Activated CD4-positive, alpha-beta T cell treated with anti-CD3 and anti-CD28 coated beads for 36 hours (primary cell): ENCODE measurements at regions not wholly inside any gene's neighbourhood (a gene's known extent, or its start where the extent isn't known, plus 50 kb on each side); places are given as distances from the start of the nearest gene placed in this dataset.

Source experiments
- ATAC-seq: fragments of 200-7000 bp; cut with Tn5 transposase; one replicate; pipeline ENCODE4 v1.10.0; 2021; ENCODE audit warnings: mild to moderate bottlenecking, moderate library complexity
- CTCF ChIA-PET: fragments of 350-600 bp; sonication (Branson Sonifier 250); formaldehyde crosslinking; loops from one replicate; lab custom pipeline; 2021; ENCODE audit warnings: antibody characterized with exemption; lab: Charles Lee
- POLR2A ChIA-PET: fragments of 350-600 bp; sonication (Branson Sonifier 250); formaldehyde crosslinking; loops from one replicate; lab custom pipeline; 2021; ENCODE audit warnings: antibody characterized with exemption, inconsistent platforms; lab: Charles Lee
- DNase-seq: peaks from one replicate; pipeline ENCODE4 v3.0.0-alpha.2; 2020
- H3K27ac Mint-ChIP-seq: one replicate; pipeline ENCODE4 v1.8.0; 2021; ENCODE audit warnings: mixed read lengths
- H3K27me3 Mint-ChIP-seq: one replicate; pipeline ENCODE4 v1.8.0; 2021; ENCODE audit warnings: mixed read lengths
- H3K36me3 Mint-ChIP-seq: one replicate; pipeline ENCODE4 v1.8.0; 2021; ENCODE audit warnings: low read depth, mixed read lengths
- H3K4me1 Mint-ChIP-seq: one replicate; pipeline ENCODE4 v1.8.0; 2021; ENCODE audit warnings: mixed read lengths
- H3K4me3 Mint-ChIP-seq: one replicate; pipeline ENCODE4 v1.8.0; 2021; ENCODE audit warnings: mild to moderate bottlenecking, moderate library complexity, mixed read lengths
- H3K9me3 Mint-ChIP-seq: one replicate; pipeline ENCODE4 v1.8.0; 2021; ENCODE audit warnings: low read depth, mixed read lengths
- intact Hi-C, 2 experiments: fragments of 100-400 bp; cut with DNase I in 1 of 2; cut with micrococcal nuclease in 1 of 2; formaldehyde crosslinking; loops; one replicate each; pipeline versions ENCODE4 v1.14.2 to v1.15.1; 2022 to 2024; cut with DNase I, micrococcal nuclease

GRCh38 chr12:111011999-111012600, 91.7 kb upstream of the MYL2 start:
- DNase-seq: no peak
- no peak overlapping the region for H3K27ac Mint-ChIP-seq
- no peak overlapping the region for H3K4me3 Mint-ChIP-seq
- no peak for ATAC-seq
- ChIA-PET POLR2A (no interaction called here), CTCF (interaction anchor here (0.5 to 1.0 kb wide), 5 partner anchors 30 to 231 kb away, joined by 3 read pairs; no protein-coding TSS in a partner anchor)
- H3K27me3 Mint-ChIP-seq: peaks cover 27% of the 10 kb centered on the region
- H3K36me3 Mint-ChIP-seq: no peaks in the 10 kb centered on the region
- H3K9me3 Mint-ChIP-seq: peaks cover 4% of the 10 kb centered on the region
- intact Hi-C loops: no loop called here
- H3K4me1 Mint-ChIP-seq: no peaks in the 10 kb centered on the region

- Mint-ChIP-seq H3K4me1 (no peaks in the 10 kb centered on the region), H3K9me3 (peaks cover 4% of the 10 kb centered on the region), H3K4me3 (no peak overlapping the region), H3K27ac (no peak overlapping the region), H3K36me3 (no peaks in the 10 kb centered on the region), H3K27me3 (peaks cover 30% of the 10 kb centered on the region)
- ATAC-seq (no peak), DNase-seq (no peak)
- CTCF ChIA-PET: no interaction called here
- intact Hi-C loops: no loop called here
- POLR2A ChIA-PET: no interaction called here
Observed at GRCh38 chr12:111010916-111011657, 90.7 kb upstream of the MYL2 start.

DNA sequence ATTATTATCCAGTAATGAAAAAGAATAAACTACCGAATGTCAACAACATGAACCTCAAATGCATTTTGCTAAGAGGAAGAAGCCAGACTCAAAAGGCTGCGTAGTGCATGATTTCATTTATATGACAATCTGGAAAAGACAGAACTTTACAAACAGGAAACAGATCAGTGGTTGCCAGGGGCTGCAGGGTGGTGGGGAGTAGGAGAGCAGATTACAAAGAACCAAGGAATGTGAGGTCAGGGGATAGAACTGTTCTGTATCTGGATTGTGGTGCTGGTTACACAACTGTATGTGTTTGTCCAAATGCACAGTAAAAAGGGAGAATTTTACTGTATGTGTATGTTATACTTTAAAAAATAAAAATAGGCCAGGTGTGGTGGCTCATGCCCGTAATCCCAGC, 89.7 kb upstream of the MYL2 start:
- DNase-seq (no peak), ATAC-seq (no peak)
- peaks cover 4% of the 10 kb centered on the region for H3K9me3 Mint-ChIP-seq
- ChIA-PET POLR2A (interaction anchor here (0.7 kb wide), 1 partner anchor 17 kb away, joined by 3 read pairs; no protein-coding TSS in a partner anchor), CTCF (no interaction called here)
- intact Hi-C loops: no loop called here
- peaks cover 27% of the 10 kb centered on the region for H3K27me3 Mint-ChIP-seq
- no peaks in the 10 kb centered on the region for H3K4me1 Mint-ChIP-seq
- no peak overlapping the region for H3K27ac Mint-ChIP-seq
- no peak overlapping the region for H3K4me3 Mint-ChIP-seq
- H3K36me3 Mint-ChIP-seq: no peaks in the 10 kb centered on the region

- intact Hi-C loops: no loop called here
- Mint-ChIP-seq H3K4me1 (no peaks in the 10 kb centered on the region), H3K27me3 (peaks cover 27% of the 10 kb centered on the region), H3K27ac (no peak overlapping the region), H3K4me3 (no peak overlapping the region), H3K36me3 (no peaks in the 10 kb centered on the region), H3K9me3 (no peaks in the 10 kb centered on the region)
- ChIA-PET POLR2A (interaction anchor here (0.6 kb wide), 1 partner anchor 1430 kb away, joined by 10 read pairs; no protein-coding TSS in a partner anchor), CTCF (interaction anchor here (1.0 kb wide), 1 partner anchor 96 kb away, joined by 5 read pairs; no protein-coding TSS in a partner anchor)
- no peak for ATAC-seq
- no peak for DNase-seq
Observed at GRCh38 chr12:111006621-111007020, 86.2 kb upstream of the MYL2 start.

DNA sequence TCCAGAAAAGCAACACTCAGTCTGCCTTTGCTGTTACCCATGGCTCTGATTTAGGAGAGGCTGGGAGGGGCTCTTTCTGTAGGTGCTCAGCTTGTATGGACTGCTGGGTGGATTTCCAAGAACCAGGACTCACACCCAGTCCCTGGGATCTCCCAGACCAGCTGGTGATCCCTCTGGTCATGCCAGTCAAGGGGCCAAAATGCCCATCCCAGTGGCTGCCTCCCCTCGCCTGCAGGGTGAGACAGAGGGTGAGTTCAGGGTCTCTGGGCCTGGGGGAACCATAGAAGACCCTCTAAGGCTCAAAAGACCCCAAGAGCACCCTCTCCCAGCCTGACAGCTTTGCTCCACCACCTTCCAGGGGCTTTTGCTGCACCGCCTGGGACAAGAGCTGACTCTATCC, 78.6 kb upstream of the MYL2 start:
- ChIA-PET POLR2A (no interaction called here), CTCF (interaction anchor here (1.0 kb wide), 1 partner anchor 267 kb away, joined by 3 read pairs; no protein-coding TSS in a partner anchor)
- Mint-ChIP-seq H3K9me3 (peaks cover 5% of the 10 kb centered on the region), H3K36me3 (no peaks in the 10 kb centered on the region), H3K27ac (no peak overlapping the region), H3K4me1 (no peaks in the 10 kb centered on the region), H3K27me3 (peaks cover 6% of the 10 kb centered on the region), H3K4me3 (no peak overlapping the region)
- intact Hi-C loops: no loop called here
- DNase-seq (no peak), ATAC-seq (no peak)

DNA sequence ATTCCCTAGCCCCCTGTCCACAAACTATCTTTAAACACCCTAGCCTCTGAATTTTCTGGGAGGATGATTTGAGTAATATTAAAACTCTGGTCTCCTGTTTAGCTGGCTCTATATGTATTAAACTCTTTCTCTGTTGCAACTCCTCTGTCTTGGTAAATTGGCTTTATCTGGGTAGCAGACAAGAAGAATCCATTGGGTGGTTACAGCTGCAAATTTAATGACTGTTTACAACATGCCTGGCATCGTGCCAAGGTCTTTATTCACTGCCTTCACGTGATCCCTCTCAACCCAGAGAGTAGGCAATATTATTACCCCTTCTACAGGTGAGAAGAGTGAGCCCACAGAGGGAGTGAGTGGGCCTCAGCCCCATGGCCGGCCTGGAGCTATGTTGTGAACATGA, 77.8 kb upstream of the MYL2 start:
- Mint-ChIP-seq H3K36me3 (no peaks in the 10 kb centered on the region), H3K4me1 (no peaks in the 10 kb centered on the region), H3K27ac (no peak overlapping the region), H3K4me3 (no peak overlapping the region), H3K27me3 (peaks cover 3% of the 10 kb centered on the region), H3K9me3 (peaks cover 5% of the 10 kb centered on the region)
- ATAC-seq (no peak), DNase-seq (no peak)
- ChIA-PET POLR2A (no interaction called here), CTCF (interaction anchor here (1.2 kb wide), 1 partner anchor 12 kb away, joined by 3 read pairs; no protein-coding TSS in a partner anchor)
- intact Hi-C loops: no loop called here

DNA sequence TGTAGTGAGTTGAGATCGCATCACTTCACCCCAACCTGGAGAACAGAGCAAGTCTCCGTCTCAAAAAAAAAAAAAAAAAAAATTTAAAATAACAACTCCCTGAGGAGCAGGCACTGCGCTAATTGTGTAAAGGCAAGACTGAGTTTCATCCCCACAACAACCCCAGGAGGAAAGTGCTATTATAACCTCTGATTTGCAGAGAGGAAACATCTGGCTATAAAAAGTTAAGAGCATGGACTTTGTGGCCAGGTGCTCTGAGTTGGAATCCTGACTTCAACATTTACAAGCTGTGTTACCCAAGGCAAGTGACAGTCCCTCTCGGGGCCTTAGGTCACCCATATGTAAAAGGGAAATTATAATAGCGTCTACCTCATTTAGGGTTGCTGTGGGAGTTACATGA, 76.0 kb upstream of the MYL2 start:
- intact Hi-C loops: no loop called here
- H3K4me1 Mint-ChIP-seq: no peaks in the 10 kb centered on the region
- ChIA-PET POLR2A (no interaction called here), CTCF (no interaction called here)
- H3K36me3 Mint-ChIP-seq: no peaks in the 10 kb centered on the region
- ATAC-seq (no peak), DNase-seq (no peak)
- H3K27ac Mint-ChIP-seq: no peak overlapping the region
- no peak overlapping the region for H3K4me3 Mint-ChIP-seq
- peaks cover 5% of the 10 kb centered on the region for H3K9me3 Mint-ChIP-seq
- no peaks in the 10 kb centered on the region for H3K27me3 Mint-ChIP-seq

- no peaks in the 10 kb centered on the region for H3K27me3 Mint-ChIP-seq
- CTCF ChIA-PET: no interaction called here
- intact Hi-C loops: no loop called here
Observed at GRCh38 chr12:110995615-110996014, 75.2 kb upstream of the MYL2 start.

DNA sequence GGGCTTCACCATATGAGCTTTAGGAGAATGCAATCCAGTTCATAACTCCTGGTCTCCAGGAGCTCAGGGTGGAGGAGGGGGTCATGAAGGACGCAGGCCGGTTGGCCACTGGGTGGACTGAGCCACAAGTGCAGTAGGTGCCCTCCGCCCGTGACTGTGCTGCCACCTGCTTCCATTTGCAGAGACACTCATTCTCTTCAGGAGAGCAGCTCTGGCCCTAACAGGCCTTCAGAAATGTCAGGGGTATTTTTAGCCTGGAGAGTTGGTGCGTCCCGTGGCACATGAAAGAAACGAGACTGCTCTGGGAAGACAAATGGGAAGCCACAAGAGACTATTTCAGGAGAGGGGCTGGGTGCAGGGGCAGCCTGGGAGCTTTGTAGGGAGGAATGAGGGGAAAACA, 74.6 kb upstream of the MYL2 start:
- ATAC-seq: no peak
- peaks cover 5% of the 10 kb centered on the region for H3K9me3 Mint-ChIP-seq
- no peaks in the 10 kb centered on the region for H3K27me3 Mint-ChIP-seq
- H3K36me3 Mint-ChIP-seq: no peaks in the 10 kb centered on the region
- H3K27ac Mint-ChIP-seq: no peak overlapping the region
- intact Hi-C loops: no loop called here
- no peaks in the 10 kb centered on the region for H3K4me1 Mint-ChIP-seq
- no peak for DNase-seq
- no peak overlapping the region for H3K4me3 Mint-ChIP-seq
- POLR2A ChIA-PET: no interaction called here
- CTCF ChIA-PET: interaction anchor here (0.5 kb wide), 1 partner anchor 22 kb away, joined by 3 read pairs; no protein-coding TSS in a partner anchor

More at GRCh38 chr12:110995615-110996014, 75.2 kb upstream of the MYL2 start:
- POLR2A ChIA-PET: no interaction called here
- Mint-ChIP-seq H3K4me1 (no peaks in the 10 kb centered on the region), H3K9me3 (peaks cover 5% of the 10 kb centered on the region), H3K27ac (no peak overlapping the region), H3K36me3 (no peaks in the 10 kb centered on the region), H3K4me3 (no peak overlapping the region)
- ATAC-seq: no peak
- no peak for DNase-seq

GRCh38 chr12:110993434-110993833, 73.1 kb upstream of the MYL2 start:
- POLR2A ChIA-PET: interaction anchor here (0.6 kb wide), 1 partner anchor 16 kb away, joined by 3 read pairs; no protein-coding TSS in a partner anchor

GRCh38 chr12:110992909-110993308, 72.5 kb upstream of the MYL2 start:
- ATAC-seq: no peak
- Mint-ChIP-seq H3K27ac (no peak overlapping the region), H3K4me1 (no peaks in the 10 kb centered on the region), H3K4me3 (no peak overlapping the region), H3K36me3 (no peaks in the 10 kb centered on the region), H3K27me3 (no peaks in the 10 kb centered on the region), H3K9me3 (peaks cover 2% of the 10 kb centered on the region)
- DNase-seq: no peak
- intact Hi-C loops: no loop called here
- ChIA-PET POLR2A (interaction anchor here (0.6 kb wide), 1 partner anchor 17 kb away, joined by 3 read pairs; no protein-coding TSS in a partner anchor), CTCF (no interaction called here)

More at GRCh38 chr12:110993434-110993833, 73.1 kb upstream of the MYL2 start:
- Mint-ChIP-seq H3K9me3 (peaks cover 5% of the 10 kb centered on the region), H3K27ac (no peak overlapping the region), H3K4me3 (no peak overlapping the region), H3K36me3 (no peaks in the 10 kb centered on the region), H3K4me1 (no peaks in the 10 kb centered on the region), H3K27me3 (no peaks in the 10 kb centered on the region)
- CTCF ChIA-PET: no interaction called here
- ATAC-seq (no peak), DNase-seq (no peak)
- intact Hi-C loops: no loop called here
